ENCODE measurements at regions not wholly inside any gene's neighbourhood (a gene's known extent, or its start where the extent isn't known, plus 50 kb on each side); places are given as distances from the start of the nearest gene placed in this dataset.
A peak's percentile ranks its signal among the peaks of the same experiment; 100 is the strongest.

DNA sequence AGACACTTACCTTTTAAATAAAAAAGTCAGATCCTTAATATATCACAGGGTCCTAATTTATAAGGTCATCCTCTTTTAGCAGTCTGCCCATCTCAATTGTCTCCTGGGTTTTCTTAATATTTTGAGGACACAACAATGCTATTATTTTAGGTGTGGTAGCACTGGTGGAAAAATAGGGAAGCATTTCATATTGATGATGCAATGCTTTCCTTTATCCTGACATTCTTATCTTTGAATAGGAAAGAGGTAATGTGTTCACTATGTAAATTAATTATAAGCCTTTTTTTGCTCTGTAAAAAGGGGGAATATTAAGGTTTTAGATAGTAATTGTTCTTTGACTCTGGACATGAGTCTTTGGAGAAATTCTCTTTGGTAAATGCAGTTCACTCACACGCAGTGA is 164.7 kb downstream of the YTHDC2 start:
- DNase-seq (ENCODE audit: low read depth): no peak
- H3K4me3 ChIP-seq (ENCODE audit: low read depth, low read length): no peak overlapping the region
- TF ChIP-seq, protein P1, sequence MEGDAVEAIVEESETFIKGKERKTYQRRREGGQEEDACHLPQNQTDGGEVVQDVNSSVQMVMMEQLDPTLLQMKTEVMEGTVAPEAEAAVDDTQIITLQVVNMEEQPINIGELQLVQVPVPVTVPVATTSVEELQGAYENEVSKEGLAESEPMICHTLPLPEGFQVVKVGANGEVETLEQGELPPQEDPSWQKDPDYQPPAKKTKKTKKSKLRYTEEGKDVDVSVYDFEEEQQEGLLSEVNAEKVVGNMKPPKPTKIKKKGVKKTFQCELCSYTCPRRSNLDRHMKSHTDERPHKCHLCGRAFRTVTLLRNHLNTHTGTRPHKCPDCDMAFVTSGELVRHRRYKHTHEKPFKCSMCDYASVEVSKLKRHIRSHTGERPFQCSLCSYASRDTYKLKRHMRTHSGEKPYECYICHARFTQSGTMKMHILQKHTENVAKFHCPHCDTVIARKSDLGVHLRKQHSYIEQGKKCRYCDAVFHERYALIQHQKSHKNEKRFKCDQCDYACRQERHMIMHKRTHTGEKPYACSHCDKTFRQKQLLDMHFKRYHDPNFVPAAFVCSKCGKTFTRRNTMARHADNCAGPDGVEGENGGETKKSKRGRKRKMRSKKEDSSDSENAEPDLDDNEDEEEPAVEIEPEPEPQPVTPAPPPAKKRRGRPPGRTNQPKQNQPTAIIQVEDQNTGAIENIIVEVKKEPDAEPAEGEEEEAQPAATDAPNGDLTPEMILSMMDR (IDR thresholded peaks at IDR 0.05; ENCODE audit: insufficient read depth, low read depth, low read length): no peak

DNA sequence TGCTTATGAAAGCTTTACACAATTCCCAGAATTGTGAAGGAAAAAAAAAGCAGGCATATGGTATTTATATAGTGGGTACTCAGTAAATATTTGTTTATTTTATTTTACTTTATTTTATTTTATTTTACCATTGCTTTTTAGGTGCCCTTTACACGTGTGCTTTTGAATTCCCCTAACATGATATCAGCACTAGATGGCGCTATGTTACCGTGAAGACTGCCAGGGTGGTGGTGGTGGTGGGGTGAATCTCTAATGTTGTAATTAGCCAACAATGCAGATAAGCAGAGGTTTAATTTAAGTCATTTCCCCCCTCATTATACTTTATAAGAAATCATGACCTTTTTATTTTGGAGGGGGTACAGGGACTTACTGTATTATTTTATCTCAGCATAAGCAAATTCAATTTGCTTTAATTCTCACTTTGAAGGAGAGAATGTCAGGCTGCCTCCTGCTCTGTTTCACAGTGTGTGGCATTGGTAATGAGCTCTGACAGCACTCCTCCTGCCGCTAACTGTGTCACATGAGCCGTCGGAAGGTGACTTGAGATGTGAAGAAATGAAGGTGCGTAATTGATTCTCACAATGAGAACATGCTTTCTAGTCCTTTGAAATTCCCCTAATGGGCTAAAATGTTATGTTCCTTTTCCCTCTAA is 165.6 kb downstream of the YTHDC2 start:
- TF ChIP-seq, protein P1 (IDR thresholded peaks at IDR 0.05; ENCODE audit: insufficient read depth, low read depth, low read length): peak; percentile 83
- no peak overlapping the region for H3K4me3 ChIP-seq (ENCODE audit: low read depth, low read length)
- peak; percentile 56 for DNase-seq (ENCODE audit: low read depth)

DNA sequence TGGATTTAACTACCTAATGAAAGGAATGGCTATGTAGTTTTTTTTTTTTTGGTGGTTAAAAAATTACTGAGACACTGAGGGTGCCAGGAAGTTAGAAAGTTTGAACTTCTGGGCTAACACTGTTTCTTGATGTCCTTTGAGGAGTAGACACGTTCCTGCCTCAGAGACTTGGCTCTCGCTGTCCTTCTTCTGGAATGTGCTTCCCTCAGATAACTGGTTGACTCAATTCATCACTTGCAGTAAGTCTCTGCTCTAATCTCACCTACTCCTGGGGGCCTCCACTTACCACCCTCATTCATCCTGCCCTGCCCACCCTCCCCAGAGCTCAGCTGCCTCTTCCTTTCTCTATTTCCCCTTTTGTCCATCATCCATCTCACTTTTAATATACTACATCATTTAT is 167.0 kb downstream of the YTHDC2 start:
- TF ChIP-seq, protein P1 (IDR thresholded peaks at IDR 0.05; ENCODE audit: insufficient read depth, low read depth, low read length): no peak
- no peak overlapping the region for H3K4me3 ChIP-seq (ENCODE audit: low read depth, low read length)
- no peak for DNase-seq (ENCODE audit: low read depth)

DNA sequence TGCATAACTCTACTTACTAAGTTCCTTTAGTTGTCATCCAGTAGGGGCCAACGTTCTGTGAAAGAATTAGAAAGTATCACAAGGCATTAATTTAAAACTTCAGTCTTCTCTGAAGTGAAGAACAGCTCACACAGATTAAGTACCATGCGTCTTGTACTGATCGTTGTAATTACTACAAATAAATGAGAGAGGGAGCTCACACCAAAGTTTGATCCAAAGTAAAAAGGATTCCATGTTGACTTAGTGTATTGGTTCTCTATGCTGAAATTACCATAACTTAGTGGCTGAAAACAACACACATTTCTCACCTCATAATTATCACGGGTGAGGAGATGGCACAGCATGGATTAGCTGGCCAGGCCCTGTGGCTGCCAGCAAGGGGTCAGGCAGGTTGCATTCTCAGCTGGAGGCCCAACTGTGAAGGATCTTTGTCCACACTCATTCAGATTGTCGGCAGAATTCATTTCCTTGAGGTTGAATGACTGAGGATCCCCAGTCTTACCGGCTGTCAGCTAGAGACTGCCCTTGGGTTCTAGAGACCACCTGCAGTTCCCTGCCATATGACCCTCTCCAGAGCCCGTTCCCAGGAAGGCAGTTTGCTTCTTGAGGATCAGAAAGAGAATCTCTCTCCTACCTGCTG is 169.1 kb downstream of the YTHDC2 start:
- no peak overlapping the region for H3K4me3 ChIP-seq (ENCODE audit: low read depth, low read length)
- DNase-seq (ENCODE audit: low read depth): peak; percentile 4
- TF ChIP-seq, protein P1 (IDR thresholded peaks at IDR 0.05; ENCODE audit: insufficient read depth, low read depth, low read length): peak; percentile 12

DNA sequence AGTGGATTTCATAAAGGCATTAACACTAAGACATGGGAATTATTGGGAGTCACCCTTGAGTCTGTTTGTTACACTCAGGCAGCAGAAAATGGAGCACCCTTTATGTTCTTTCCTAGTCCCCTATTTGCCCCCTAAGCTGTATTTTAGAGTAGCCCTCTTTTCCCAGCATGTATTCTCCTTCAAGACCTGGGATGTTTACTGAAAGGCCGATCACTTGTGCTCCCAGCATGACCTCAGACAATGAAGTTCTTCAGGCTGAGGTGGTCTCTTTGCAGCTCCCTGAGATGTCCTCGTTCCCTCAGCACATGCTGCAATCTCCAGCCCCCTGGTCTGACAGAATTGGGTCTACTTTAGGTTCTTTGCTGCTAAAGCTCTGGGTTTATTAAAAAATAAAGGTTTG is 169.7 kb downstream of the YTHDC2 start:
- no peak for DNase-seq (ENCODE audit: low read depth)
- TF ChIP-seq, protein P1 (IDR thresholded peaks at IDR 0.05; ENCODE audit: insufficient read depth, low read depth, low read length): no peak
- no peak overlapping the region for H3K4me3 ChIP-seq (ENCODE audit: low read depth, low read length)

DNA sequence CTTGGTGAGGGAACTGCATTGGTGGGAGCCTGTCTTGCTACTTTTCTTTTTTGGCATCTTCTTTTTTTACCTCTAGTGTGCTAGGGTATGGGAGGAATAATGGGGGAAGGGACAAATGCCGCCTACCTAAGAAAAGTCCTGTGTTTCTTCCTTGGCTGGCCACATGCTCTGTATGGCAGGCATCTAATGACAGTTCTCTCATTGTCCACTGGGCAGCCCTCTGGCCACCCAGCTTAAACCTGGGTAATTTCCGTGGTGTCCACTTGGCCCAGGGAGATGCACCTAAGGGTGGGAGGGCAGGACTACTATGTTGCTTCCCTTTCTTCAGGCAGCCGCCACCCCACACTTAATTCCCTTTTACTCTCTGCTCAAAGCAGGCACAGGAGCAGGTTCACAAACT is 173.1 kb downstream of the YTHDC2 start:
- DNase-seq (ENCODE audit: low read depth): no peak
- no peak overlapping the region for H3K4me3 ChIP-seq (ENCODE audit: low read depth, low read length)
- TF ChIP-seq, protein P1 (IDR thresholded peaks at IDR 0.05; ENCODE audit: insufficient read depth, low read depth, low read length): no peak
